Upper lobe of right lung (tissue), 1 donor: ENCODE measurements at regions not wholly inside any gene's neighbourhood (a gene's known extent, or its start where the extent isn't known, plus 50 kb on each side); places are given as distances from the start of the nearest gene placed in this dataset.

ENCODE experiments used
- ATAC-seq: fragments of 200-7000 bp; cut with Tn5 transposase; one replicate; pipeline ENCODE4 v1.9.1; 2020; ENCODE audit warnings: mild to moderate bottlenecking, moderate library complexity
- DNase-seq: peaks from one replicate; pipeline ENCODE4 v3.0.0-alpha.2; 2020
- H3K27ac ChIP-seq: fragments of 200-600 bp; one replicate; pipeline ENCODE4 v1.8.0; 2022
- H3K27me3 ChIP-seq: fragments of 200-600 bp; one replicate; pipeline ENCODE4 v1.8.0; 2022; ENCODE audit warnings: mild to moderate bottlenecking
- H3K36me3 ChIP-seq: fragments of 200-600 bp; one replicate; pipeline ENCODE4 v1.8.0; 2022
- H3K4me1 ChIP-seq: fragments of 200-600 bp; one replicate; pipeline ENCODE4 v1.8.0; 2022
- H3K4me3 ChIP-seq: fragments of 200-600 bp; one replicate; pipeline ENCODE4 v1.8.0; 2022; ENCODE audit warnings: mild to moderate bottlenecking
- H3K9me3 ChIP-seq: fragments of 200-600 bp; one replicate; pipeline ENCODE4 v1.8.0; 2022
- CTCF ChIP-seq: fragments of 200-600 bp; IDR thresholded peaks from one replicate; pipeline ENCODE4 v1.8.0; 2022; ENCODE audit warnings: antibody characterized with exemption
- intact Hi-C: fragments of 100-400 bp; cut with DNase I; formaldehyde crosslinking; loops from one replicate; pipeline ENCODE4 v1.11.0; 2022
- donor health status: DM: no; HTN: yes; CAD: no; lungs with severe emphysema.

- no peak overlapping the region for H3K4me3 ChIP-seq
- H3K27ac ChIP-seq = peak overlapping the region; percentile 28
- peaks cover 11% of the 10 kb centered on the region for H3K4me1 ChIP-seq
- peak; percentile 21 for ATAC-seq
- no peaks in the 10 kb centered on the region for H3K27me3 ChIP-seq
- H3K36me3 ChIP-seq = no peaks in the 10 kb centered on the region
- intact Hi-C loops = no loop called here
- DNase-seq = no peak
- H3K9me3 ChIP-seq = no peaks in the 10 kb centered on the region
- TF ChIP-seq CTCF = no peak
These were observed 162.8 kb upstream of the BMPER start for GRCh38 chr7:33742521-33742920.

- Histone ChIP-seq H3K27me3 (no peaks in the 10 kb centered on the region), H3K4me3 (no peak overlapping the region), H3K27ac (no peak overlapping the region), H3K4me1 (peaks cover 11% of the 10 kb centered on the region), H3K36me3 (no peaks in the 10 kb centered on the region), H3K9me3 (no peaks in the 10 kb centered on the region)
- ATAC-seq (no peak), DNase-seq (no peak)
- TF ChIP-seq CTCF = no peak
- intact Hi-C loops = no loop called here
These were observed 162.2 kb upstream of the BMPER start for GRCh38 chr7:33742999-33743587.

- TF ChIP-seq CTCF = no peak
- Histone ChIP-seq H3K4me3 (no peak overlapping the region), H3K4me1 (peaks cover 11% of the 10 kb centered on the region), H3K36me3 (no peaks in the 10 kb centered on the region), H3K27me3 (no peaks in the 10 kb centered on the region), H3K27ac (no peak overlapping the region), H3K9me3 (no peaks in the 10 kb centered on the region)
- ATAC-seq (peak; percentile 27), DNase-seq (no peak)
- intact Hi-C loops = no loop called here
These were observed 161.7 kb upstream of the BMPER start for GRCh38 chr7:33743594-33743993.

- H3K4me1 ChIP-seq = peaks cover 11% of the 10 kb centered on the region
- peak; percentile 40 for TF ChIP-seq CTCF
- no peaks in the 10 kb centered on the region for H3K27me3 ChIP-seq
- intact Hi-C loops = no loop called here
- no peaks in the 10 kb centered on the region for H3K9me3 ChIP-seq
- no peak overlapping the region for H3K4me3 ChIP-seq
- H3K27ac ChIP-seq = no peak overlapping the region
- ATAC-seq (peak; percentile 53), DNase-seq (no peak)
- no peaks in the 10 kb centered on the region for H3K36me3 ChIP-seq
These were observed 160.9 kb upstream of the BMPER start for GRCh38 chr7:33744293-33745075.

GRCh38 chr7:33745934-33746333 lies 159.4 kb upstream of the BMPER start:
- Histone ChIP-seq H3K4me1 (peaks cover 11% of the 10 kb centered on the region), H3K27me3 (no peaks in the 10 kb centered on the region), H3K4me3 (no peak overlapping the region), H3K9me3 (no peaks in the 10 kb centered on the region), H3K36me3 (no peaks in the 10 kb centered on the region), H3K27ac (no peak overlapping the region)
- TF ChIP-seq CTCF = no peak
- no peak for DNase-seq
- intact Hi-C loops = no loop called here
- no peak for ATAC-seq
